ENCODE measurements at regions not wholly inside any gene's neighbourhood (a gene's known extent, or its start where the extent isn't known, plus 50 kb on each side); places are given as distances from the start of the nearest gene placed in this dataset.
A peak's percentile ranks its signal among the peaks of the same experiment; 100 is the strongest.

DNA sequence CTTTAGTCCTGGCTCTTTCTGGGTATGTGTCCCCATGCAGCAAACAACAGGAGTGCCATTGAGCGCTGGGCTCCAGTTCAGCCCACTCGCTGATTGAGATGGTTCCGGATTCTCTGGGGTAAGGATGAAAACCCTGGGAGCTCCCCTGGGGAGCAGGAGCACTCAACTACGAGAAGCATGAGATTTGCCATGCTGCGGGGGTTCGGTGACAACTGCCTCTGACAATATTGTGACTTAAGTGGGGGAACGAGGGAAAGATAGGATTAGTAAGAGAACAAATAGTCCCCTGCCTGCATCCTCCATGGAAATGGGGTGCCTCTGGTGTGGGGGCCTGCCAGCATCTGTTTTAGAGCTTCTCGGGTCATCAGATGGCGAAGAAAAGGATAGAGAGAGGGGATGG lies 123.6 kb upstream of the IPO9 start:
- H3K9me3 ChIP-seq (replicated peaks; ENCODE audit: low read length): no peaks in the 10 kb centered on the region
- H3K4me2 ChIP-seq (ENCODE audit: low read length): peak overlapping the region; percentile 18
- no peak overlapping the region for H3K4me3 ChIP-seq (ENCODE audit: low read length)
- no peaks in the 10 kb centered on the region for H3K36me3 ChIP-seq (ENCODE audit: insufficient read depth, low read length)
- no peaks in the 10 kb centered on the region for H3K27me3 ChIP-seq (ENCODE audit: control insufficient read depth, insufficient read depth, low read length)
- peaks cover 81% of the 10 kb centered on the region for H3K4me1 ChIP-seq (ENCODE audit: control insufficient read depth, insufficient read depth, low read length)
- no peak overlapping the region for H3K9ac ChIP-seq (ENCODE audit: low read depth, low read length)

DNA sequence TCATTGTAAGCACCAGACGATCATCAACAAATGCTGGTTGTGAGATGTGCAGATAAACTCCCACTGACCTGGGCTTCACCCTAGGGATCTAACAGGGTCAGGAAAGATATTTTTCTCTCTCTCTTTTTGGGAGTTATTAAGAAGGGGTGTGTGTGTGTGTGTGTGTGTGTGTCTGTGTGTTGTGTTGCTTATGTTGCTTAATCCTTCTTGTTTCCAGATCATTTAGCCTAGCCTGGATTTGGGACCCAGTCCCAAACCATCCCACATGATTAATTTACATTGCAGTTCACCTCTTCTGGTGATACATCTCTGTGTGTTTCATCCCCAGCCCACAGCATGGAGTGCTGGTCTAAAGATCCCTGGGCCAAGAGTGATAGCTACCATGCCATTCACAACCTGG lies 122.8 kb upstream of the IPO9 start:
- Histone ChIP-seq H3K9ac (ENCODE audit: low read depth, low read length) (no peak overlapping the region), H3K4me2 (ENCODE audit: low read length) (no peak overlapping the region), H3K36me3 (ENCODE audit: insufficient read depth, low read length) (no peaks in the 10 kb centered on the region), H3K4me1 (ENCODE audit: control insufficient read depth, insufficient read depth, low read length) (peaks cover 88% of the 10 kb centered on the region), H3K4me3 (ENCODE audit: low read length) (no peak overlapping the region), H3K9me3 (replicated peaks; ENCODE audit: low read length) (no peaks in the 10 kb centered on the region), H3K27me3 (ENCODE audit: control insufficient read depth, insufficient read depth, low read length) (no peaks in the 10 kb centered on the region)

DNA sequence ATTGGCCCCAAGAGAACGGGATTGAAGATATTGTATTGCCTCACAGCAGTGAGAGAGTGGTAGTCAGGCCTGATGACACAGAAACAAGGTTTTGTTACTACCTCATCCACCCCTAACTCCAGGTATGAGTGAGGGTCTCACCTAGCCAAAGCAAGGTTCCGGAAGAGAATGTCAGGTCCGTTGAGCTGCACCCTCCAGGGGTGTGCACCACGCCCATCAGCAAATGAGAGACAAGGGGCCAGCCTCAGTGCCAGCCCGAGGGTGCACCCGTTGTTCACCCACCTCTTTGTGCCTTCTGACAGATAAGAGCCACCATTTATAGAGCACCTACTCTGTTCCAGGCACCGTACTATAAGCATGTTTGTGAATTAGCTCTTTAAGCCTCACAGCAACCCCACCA lies 121.9 kb upstream of the IPO9 start:
- H3K9me3 ChIP-seq (replicated peaks; ENCODE audit: low read length): no peaks in the 10 kb centered on the region
- H3K27me3 ChIP-seq (ENCODE audit: control insufficient read depth, insufficient read depth, low read length): no peaks in the 10 kb centered on the region
- H3K36me3 ChIP-seq (ENCODE audit: insufficient read depth, low read length): no peaks in the 10 kb centered on the region
- H3K4me3 ChIP-seq (ENCODE audit: low read length): no peak overlapping the region
- H3K4me2 ChIP-seq (ENCODE audit: low read length): no peak overlapping the region
- no peak overlapping the region for H3K9ac ChIP-seq (ENCODE audit: low read depth, low read length)
- H3K4me1 ChIP-seq (ENCODE audit: control insufficient read depth, insufficient read depth, low read length): peaks cover 95% of the 10 kb centered on the region

DNA sequence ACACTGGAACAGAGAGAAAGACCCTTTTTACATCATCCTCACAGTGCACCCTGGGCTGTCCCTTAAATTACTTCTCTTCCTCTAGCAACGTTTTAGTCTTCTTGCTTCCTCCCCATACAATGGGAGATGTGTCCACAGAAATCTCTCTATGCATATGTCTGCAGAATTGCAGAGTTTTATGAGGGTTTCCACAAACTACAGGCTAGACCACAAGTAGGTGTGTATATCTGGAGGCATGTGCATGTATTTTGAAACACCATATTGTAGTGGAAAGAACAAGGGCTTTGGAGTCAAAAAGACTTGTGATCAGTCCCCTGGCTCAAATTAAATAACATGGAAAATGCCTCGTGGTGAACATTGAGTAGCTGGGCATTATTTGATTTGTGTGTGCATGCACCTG lies 121.3 kb upstream of the IPO9 start:
- H3K27me3 ChIP-seq (ENCODE audit: control insufficient read depth, insufficient read depth, low read length): no peaks in the 10 kb centered on the region
- H3K4me2 ChIP-seq (ENCODE audit: low read length): no peak overlapping the region
- peaks cover 5% of the 10 kb centered on the region for H3K36me3 ChIP-seq (ENCODE audit: insufficient read depth, low read length)
- H3K4me1 ChIP-seq (ENCODE audit: control insufficient read depth, insufficient read depth, low read length): peaks cover 95% of the 10 kb centered on the region
- no peak overlapping the region for H3K9ac ChIP-seq (ENCODE audit: low read depth, low read length)
- no peaks in the 10 kb centered on the region for H3K9me3 ChIP-seq (replicated peaks; ENCODE audit: low read length)
- H3K4me3 ChIP-seq (ENCODE audit: low read length): no peak overlapping the region

DNA sequence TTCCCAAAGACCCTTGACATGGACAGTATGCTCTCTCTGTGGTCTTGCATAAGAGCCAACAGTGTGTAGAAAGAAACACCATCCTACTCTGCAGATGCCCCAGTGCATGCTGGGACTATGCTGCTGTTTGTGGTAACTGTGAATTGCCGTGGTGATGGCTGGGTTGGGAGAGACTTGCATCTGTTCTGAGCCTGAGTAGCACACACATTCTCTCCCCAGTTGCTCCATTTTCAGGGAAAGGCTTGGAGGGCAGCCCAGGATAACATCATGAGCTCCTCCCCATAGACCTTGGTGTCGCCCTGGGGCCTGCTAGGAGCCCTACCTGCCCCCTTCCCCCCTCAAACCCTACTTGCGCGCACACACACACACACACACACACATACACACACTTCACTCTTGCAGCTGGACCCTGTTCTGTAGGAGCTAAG lies 120.9 kb upstream of the IPO9 start:
- Histone ChIP-seq H3K9ac (ENCODE audit: low read depth, low read length) (no peak overlapping the region), H3K4me2 (ENCODE audit: low read length) (no peak overlapping the region), H3K4me3 (ENCODE audit: low read length) (no peak overlapping the region), H3K36me3 (ENCODE audit: insufficient read depth, low read length) (peaks cover 9% of the 10 kb centered on the region), H3K4me1 (ENCODE audit: control insufficient read depth, insufficient read depth, low read length) (peaks cover 95% of the 10 kb centered on the region), H3K27me3 (ENCODE audit: control insufficient read depth, insufficient read depth, low read length) (no peaks in the 10 kb centered on the region), H3K9me3 (replicated peaks; ENCODE audit: low read length) (no peaks in the 10 kb centered on the region)

DNA sequence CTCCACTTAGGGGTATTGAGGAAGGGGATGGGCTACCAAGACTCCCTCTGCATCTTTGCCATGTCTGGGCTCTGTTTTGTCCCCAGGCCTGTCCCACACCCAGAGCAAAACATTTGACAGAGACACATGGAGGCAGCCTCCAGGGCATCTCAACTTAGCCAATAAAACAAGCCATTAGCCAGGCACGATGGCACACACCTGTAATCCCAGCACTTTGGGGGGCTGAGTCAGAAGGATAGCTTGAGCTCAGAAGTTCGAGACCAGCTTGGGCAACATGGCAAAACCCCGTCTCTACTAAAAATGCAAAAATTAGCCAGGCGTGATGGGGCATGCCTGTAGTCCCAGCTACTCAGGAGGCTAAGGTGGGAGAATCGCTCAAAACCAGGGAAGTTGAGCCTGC lies 120.3 kb upstream of the IPO9 start:
- peaks cover 11% of the 10 kb centered on the region for H3K36me3 ChIP-seq (ENCODE audit: insufficient read depth, low read length)
- peaks cover 94% of the 10 kb centered on the region for H3K4me1 ChIP-seq (ENCODE audit: control insufficient read depth, insufficient read depth, low read length)
- H3K9ac ChIP-seq (ENCODE audit: low read depth, low read length): no peak overlapping the region
- no peak overlapping the region for H3K4me2 ChIP-seq (ENCODE audit: low read length)
- no peak overlapping the region for H3K4me3 ChIP-seq (ENCODE audit: low read length)
- H3K9me3 ChIP-seq (replicated peaks; ENCODE audit: low read length): no peaks in the 10 kb centered on the region
- H3K27me3 ChIP-seq (ENCODE audit: control insufficient read depth, insufficient read depth, low read length): no peaks in the 10 kb centered on the region

DNA sequence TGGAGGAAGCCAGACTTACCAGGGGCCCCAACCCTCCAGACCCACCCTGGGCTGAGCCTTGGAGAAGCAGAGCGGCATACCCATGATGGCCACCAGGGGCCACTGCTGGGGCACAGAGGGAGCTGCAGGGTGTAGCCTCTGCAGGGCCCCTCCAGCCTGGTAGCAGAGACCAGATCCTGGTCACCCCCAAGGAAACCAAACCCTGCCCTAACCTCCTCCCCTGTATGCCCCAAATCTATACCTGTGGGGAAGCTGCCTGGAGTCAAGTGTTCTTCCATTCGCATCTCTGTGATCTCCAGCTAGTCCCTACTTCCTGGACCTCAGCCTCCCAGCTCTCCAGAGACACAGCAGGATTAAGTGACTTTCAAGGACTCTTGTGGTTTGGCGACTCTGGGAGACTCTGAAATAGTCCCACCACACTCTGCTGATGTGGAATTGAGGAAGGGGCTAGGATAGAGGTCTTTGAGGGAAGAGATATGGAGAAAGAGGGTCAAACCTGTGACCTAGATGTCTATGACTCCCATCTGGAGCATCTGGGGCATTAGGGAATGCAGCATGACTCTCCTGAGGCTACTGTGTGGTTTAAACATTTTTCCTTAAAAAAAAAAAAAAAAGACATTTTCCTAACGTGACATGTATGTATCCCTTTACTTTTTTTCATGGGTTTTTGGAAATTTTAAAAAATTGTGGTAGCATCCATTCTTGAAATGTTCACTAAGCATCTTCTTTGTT lies 119.2 kb upstream of the IPO9 start:
- Histone ChIP-seq H3K36me3 (ENCODE audit: insufficient read depth, low read length) (peaks cover 11% of the 10 kb centered on the region), H3K4me2 (ENCODE audit: low read length) (peak overlapping the region; percentile 37), H3K9me3 (replicated peaks; ENCODE audit: low read length) (no peaks in the 10 kb centered on the region), H3K9ac (ENCODE audit: low read depth, low read length) (peak overlapping the region; percentile 55), H3K27me3 (ENCODE audit: control insufficient read depth, insufficient read depth, low read length) (no peaks in the 10 kb centered on the region), H3K4me3 (ENCODE audit: low read length) (peak overlapping the region; percentile 8), H3K4me1 (ENCODE audit: control insufficient read depth, insufficient read depth, low read length) (peaks cover 92% of the 10 kb centered on the region)

DNA sequence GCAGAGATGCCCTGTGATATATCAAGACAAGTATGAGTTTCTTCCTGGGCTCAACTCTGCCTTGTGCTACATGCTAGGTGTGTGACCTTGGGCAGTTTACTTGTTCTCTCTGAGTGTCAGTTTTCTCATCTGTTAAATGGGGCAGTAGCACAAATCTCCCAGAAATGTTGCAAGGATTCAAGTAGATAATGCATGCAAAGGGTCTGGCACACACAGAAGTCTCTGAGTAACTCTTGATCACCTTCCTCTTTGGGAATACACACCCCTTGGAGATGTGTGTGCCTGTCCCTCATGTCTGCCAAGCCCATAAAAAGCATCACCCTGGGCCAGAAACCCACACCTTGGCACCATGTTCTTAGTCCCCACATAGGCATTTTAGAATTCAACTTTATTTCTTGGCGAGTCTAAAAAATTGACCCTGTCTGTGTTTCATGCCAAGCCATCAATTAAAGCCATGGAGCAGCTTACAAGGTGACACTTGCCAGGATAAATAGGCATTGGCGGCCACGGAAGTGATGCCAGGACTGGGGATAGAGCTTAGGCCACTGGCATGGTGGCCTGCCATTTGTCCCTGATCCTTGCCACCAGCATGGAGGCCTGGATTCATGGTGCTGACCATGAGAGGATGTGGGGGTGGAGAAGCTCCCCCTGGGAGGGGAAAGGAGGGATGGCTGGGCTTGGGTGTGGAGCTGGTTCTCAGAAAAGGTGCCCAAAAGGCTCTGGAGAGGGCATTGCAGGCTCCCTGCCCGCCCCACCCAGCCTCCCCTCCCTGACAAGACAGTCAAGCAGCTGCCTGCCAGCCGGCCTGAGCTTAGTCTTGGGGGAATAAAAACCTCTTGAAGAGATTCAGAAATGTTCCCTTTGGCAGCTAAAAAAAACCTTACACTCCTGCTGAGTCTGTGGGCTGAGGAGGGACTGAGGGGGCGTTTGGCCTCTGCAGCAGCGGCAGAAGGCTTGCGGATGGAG lies 118.0 kb upstream of the IPO9 start:
- peak overlapping the region; percentile 67 for H3K9ac ChIP-seq (ENCODE audit: low read depth, low read length)
- H3K27me3 ChIP-seq (ENCODE audit: control insufficient read depth, insufficient read depth, low read length): no peaks in the 10 kb centered on the region
- H3K4me1 ChIP-seq (ENCODE audit: control insufficient read depth, insufficient read depth, low read length): peaks cover 94% of the 10 kb centered on the region
- H3K4me3 ChIP-seq (ENCODE audit: low read length): peak overlapping the region; percentile 7
- peaks cover 17% of the 10 kb centered on the region for H3K36me3 ChIP-seq (ENCODE audit: insufficient read depth, low read length)
- peak overlapping the region; percentile 29 for H3K4me2 ChIP-seq (ENCODE audit: low read length)
- no peaks in the 10 kb centered on the region for H3K9me3 ChIP-seq (replicated peaks; ENCODE audit: low read length)

DNA sequence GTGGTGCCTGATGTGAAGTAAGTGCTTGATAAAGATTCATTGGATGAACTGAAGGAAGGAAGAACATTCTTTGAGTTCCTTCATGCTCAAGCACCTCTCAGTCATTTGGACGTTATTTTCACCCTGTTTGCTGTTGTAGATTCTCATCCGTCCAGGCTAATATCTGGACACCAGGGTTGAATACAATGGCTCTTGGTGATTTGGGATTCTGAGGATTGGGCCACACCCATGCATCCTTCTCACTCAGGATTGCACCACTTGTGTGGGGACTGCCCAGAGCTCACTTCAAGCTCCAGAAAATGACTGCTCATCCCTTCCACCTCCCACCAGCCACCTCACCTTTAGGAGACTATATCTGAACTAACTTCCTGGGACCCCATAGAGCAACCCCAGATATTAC lies 117.1 kb upstream of the IPO9 start:
- no peaks in the 10 kb centered on the region for H3K9me3 ChIP-seq (replicated peaks; ENCODE audit: low read length)
- no peak overlapping the region for H3K4me3 ChIP-seq (ENCODE audit: low read length)
- peaks cover 26% of the 10 kb centered on the region for H3K36me3 ChIP-seq (ENCODE audit: insufficient read depth, low read length)
- H3K4me2 ChIP-seq (ENCODE audit: low read length): peak overlapping the region; percentile 29
- H3K27me3 ChIP-seq (ENCODE audit: control insufficient read depth, insufficient read depth, low read length): no peaks in the 10 kb centered on the region
- H3K4me1 ChIP-seq (ENCODE audit: control insufficient read depth, insufficient read depth, low read length): peaks cover 95% of the 10 kb centered on the region
- H3K9ac ChIP-seq (ENCODE audit: low read depth, low read length): peak overlapping the region; percentile 67

DNA sequence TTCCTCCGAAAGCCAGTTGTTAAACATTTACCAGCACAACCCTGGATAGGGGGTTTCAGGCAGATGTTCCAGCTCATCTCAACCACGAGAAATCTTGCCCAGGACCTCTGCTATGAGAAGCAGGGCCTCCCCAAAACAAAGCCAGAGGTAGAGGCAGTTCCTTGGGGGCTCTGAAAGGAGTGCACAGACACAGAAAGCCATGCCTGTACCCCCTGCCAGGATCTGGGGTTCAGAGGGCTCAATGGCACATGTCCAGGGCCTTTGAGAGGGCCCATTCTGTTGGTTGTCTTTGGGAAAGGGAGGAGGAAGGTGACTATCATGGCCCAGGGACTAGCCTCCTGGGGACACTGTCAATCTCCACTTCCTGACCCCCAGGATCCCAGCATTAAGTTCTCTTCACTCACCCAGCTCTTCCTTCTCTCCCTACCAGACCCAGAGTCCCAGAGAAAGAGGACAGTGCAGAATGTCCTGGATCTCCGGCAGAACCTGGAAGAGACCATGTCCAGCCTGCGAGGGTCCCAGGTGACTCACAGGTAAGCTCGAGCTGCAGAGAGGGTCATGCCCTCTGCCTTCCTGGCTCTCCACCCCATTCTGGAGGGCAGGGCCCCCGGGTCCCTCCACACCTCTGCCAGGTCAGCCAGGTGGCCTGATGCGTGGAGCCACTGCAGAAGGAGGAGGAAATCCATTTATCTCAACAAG lies 116.4 kb upstream of the IPO9 start:
- Histone ChIP-seq H3K4me3 (ENCODE audit: low read length) (no peak overlapping the region), H3K4me2 (ENCODE audit: low read length) (peak overlapping the region; percentile 29), H3K9ac (ENCODE audit: low read depth, low read length) (peak overlapping the region; percentile 67), H3K9me3 (replicated peaks; ENCODE audit: low read length) (no peaks in the 10 kb centered on the region), H3K4me1 (ENCODE audit: control insufficient read depth, insufficient read depth, low read length) (peaks cover 89% of the 10 kb centered on the region), H3K27me3 (ENCODE audit: control insufficient read depth, insufficient read depth, low read length) (no peaks in the 10 kb centered on the region), H3K36me3 (ENCODE audit: insufficient read depth, low read length) (peaks cover 33% of the 10 kb centered on the region)

DNA sequence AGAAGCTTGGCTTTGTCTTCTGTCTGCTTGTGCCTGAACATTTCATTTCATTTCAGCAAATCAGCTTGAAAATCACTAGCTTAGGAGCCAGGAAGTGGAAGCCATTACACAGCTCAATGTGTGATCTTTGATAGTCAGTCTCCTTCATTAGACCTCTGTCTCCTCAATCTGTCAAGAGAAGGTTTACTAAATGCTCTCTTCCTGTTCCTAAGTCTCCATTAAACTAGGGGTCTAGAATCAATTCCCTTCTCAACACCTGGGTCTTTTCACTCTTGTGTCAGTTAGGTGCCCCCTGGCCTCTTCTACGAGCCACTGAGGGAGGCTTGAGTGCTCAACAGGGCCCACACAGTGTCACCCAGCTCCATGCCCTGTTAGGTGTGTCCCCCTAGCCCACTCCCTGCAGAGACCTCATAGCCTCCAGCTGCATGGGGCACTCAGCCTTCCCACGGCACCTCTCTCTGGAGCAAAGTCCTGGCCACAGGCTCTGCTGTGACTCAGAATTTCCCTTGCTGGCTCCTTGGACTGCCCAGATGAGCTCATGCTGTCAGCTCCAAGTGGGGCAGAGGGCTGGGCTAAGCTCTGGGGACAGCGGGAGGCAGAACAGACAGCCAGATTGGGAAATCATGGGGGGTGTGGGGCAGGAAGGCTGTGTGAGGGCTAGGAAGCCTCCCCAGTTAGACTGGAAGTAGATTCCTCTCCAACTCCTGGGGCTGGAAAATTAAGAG lies 115.7 kb upstream of the IPO9 start:
- H3K9me3 ChIP-seq (replicated peaks; ENCODE audit: low read length): no peaks in the 10 kb centered on the region
- peaks cover 40% of the 10 kb centered on the region for H3K36me3 ChIP-seq (ENCODE audit: insufficient read depth, low read length)
- no peak overlapping the region for H3K4me3 ChIP-seq (ENCODE audit: low read length)
- peak overlapping the region; percentile 3 for H3K4me2 ChIP-seq (ENCODE audit: low read length)
- H3K27me3 ChIP-seq (ENCODE audit: control insufficient read depth, insufficient read depth, low read length): no peaks in the 10 kb centered on the region
- H3K4me1 ChIP-seq (ENCODE audit: control insufficient read depth, insufficient read depth, low read length): peaks cover 82% of the 10 kb centered on the region
- H3K9ac ChIP-seq (ENCODE audit: low read depth, low read length): peak overlapping the region; percentile 71

All from skeletal muscle satellite cell (primary cell).